GM23338 (cell line): ENCODE measurements at regions not wholly inside any gene's neighbourhood (a gene's known extent, or its start where the extent isn't known, plus 50 kb on each side); places are given as distances from the start of the nearest gene placed in this dataset.

Experiments
- ATAC-seq: fragments of 200-7000 bp; cut with Tn5 transposase; 3 replicates; pipeline ENCODE4 v1.9.1; 2020
- DNase-seq: peaks from one replicate; pipeline ENCODE4 v3.0.0-alpha.2; 2015; ENCODE audit warnings: low spot score
- H2AFZ ChIP-seq: fragments of 200-600 bp; sonication (generic); 2 replicates; pipeline ENCODE4 v1.8.0; 2016; ENCODE audit warnings: antibody characterized with exemption, mild to moderate bottlenecking, moderate library complexity
- H3F3A ChIP-seq: fragments of 200-600 bp; sonication (generic); replicated peaks from 2 replicates; pipeline ENCODE4 v1.8.0; 2017; ENCODE audit warnings: antibody characterized with exemption, mixed run types, low read depth
- H3K27ac ChIP-seq: fragments of 200-600 bp; sonication (generic); 2 replicates; pipeline ENCODE4 v1.6.1; 2016; ENCODE audit warnings: low read depth
- H3K27me3 ChIP-seq: fragments of 200-600 bp; sonication (generic); 2 replicates; pipeline ENCODE4 v1.8.0; 2016; ENCODE audit warnings: mild to moderate bottlenecking, mixed run types, moderate library complexity; ENCODE audit not compliant: insufficient read depth
- H3K36me3 ChIP-seq: fragments of 200-600 bp; sonication (generic); 2 replicates; pipeline ENCODE4 v1.8.0; 2016; ENCODE audit warnings: mild to moderate bottlenecking; ENCODE audit not compliant: insufficient read depth
- H3K4me1 ChIP-seq: fragments of 200-600 bp; sonication (generic); 2 replicates; pipeline ENCODE4 v1.8.0; 2016; ENCODE audit warnings: mild to moderate bottlenecking, moderate library complexity; ENCODE audit not compliant: insufficient read depth
- H3K4me2 ChIP-seq: fragments of 200-600 bp; sonication (generic); 2 replicates; pipeline ENCODE4 v1.7.1; 2017; ENCODE audit warnings: mixed run types
- H3K4me3 ChIP-seq: fragments of 200-600 bp; sonication (generic); 2 replicates; pipeline ENCODE4 v1.6.1; 2016; ENCODE audit warnings: mixed run types
- H3K79me2 ChIP-seq: fragments of 200-600 bp; sonication (generic); replicated peaks from 2 replicates; pipeline ENCODE4 v1.8.0; 2017; ENCODE audit warnings: mild to moderate bottlenecking; ENCODE audit not compliant: insufficient read depth
- H3K9me2 ChIP-seq: fragments of 200-600 bp; sonication (generic); 2 replicates; pipeline ENCODE4 v1.8.0; 2017; ENCODE audit not compliant: insufficient read depth
- H4K20me1 ChIP-seq: fragments of 200-600 bp; sonication (generic); replicated peaks from 2 replicates; pipeline ENCODE4 v1.8.0; 2017; ENCODE audit warnings: mild to moderate bottlenecking; ENCODE audit not compliant: insufficient read depth
- H3K27ac Mint-ChIP-seq: 2 replicates; pipeline ENCODE4 v1.8.0; 2020; ENCODE audit warnings: inconsistent platforms, mild to moderate bottlenecking, moderate library complexity, mixed read lengths
- H3K27me3 Mint-ChIP-seq: 3 replicates; pipeline ENCODE4 v1.8.0; 2022; ENCODE audit warnings: low read depth, mild to moderate bottlenecking, moderate library complexity, mixed read lengths, inconsistent platforms; ENCODE audit not compliant: insufficient read depth, poor library complexity
- H3K36me3 Mint-ChIP-seq: 3 replicates; pipeline ENCODE4 v1.8.0; 2021; ENCODE audit warnings: low read depth, mild to moderate bottlenecking, inconsistent platforms, moderate library complexity, mixed read lengths
- H3K4me1 Mint-ChIP-seq: 3 replicates; pipeline ENCODE4 v1.8.0; 2020; ENCODE audit warnings: mild to moderate bottlenecking, inconsistent platforms, mixed read lengths
- H3K4me3 Mint-ChIP-seq: 3 replicates; pipeline ENCODE4 v1.8.0; 2021; ENCODE audit warnings: moderate library complexity, mild to moderate bottlenecking, inconsistent platforms, mixed read lengths
- H3K9me3 Mint-ChIP-seq: 3 replicates; pipeline ENCODE4 v1.8.0; 2020; ENCODE audit warnings: moderate library complexity, mild to moderate bottlenecking, inconsistent platforms, mixed read lengths
- CREB1 ChIP-seq: fragments of 250-450 bp; sonication (Bioruptor Pico); IDR thresholded peaks from 2 replicates; pipeline ENCODE4 v1.5.0; 2020; ENCODE audit warnings: low read depth, mild to moderate bottlenecking, moderate library complexity
- EZH2 ChIP-seq: fragments of 200-600 bp; sonication (generic); IDR thresholded peaks from one replicate; pipeline ENCODE4 v1.8.0; 2017; ENCODE audit warnings: antibody characterized with exemption, mild to moderate bottlenecking, low read depth; ENCODE audit not compliant: unreplicated experiment
- EZH2phosphoT487 ChIP-seq: fragments of 200-600 bp; sonication (generic); IDR thresholded peaks from one replicate; pipeline ENCODE4 v1.8.1; 2018; ENCODE audit warnings: antibody characterized with exemption; ENCODE audit not compliant: unreplicated experiment
- JUNB ChIP-seq: IDR thresholded peaks from one replicate; pipeline ENCODE4 v1.6.1; 2016; ENCODE audit warnings: antibody characterized with exemption; ENCODE audit not compliant: unreplicated experiment
- NANOG ChIP-seq: IDR thresholded peaks from 2 replicates; pipeline ENCODE4 v1.6.1; 2016; ENCODE audit warnings: antibody characterized with exemption, borderline replicate concordance
- POLR2AphosphoS5 ChIP-seq: IDR thresholded peaks from 2 replicates; pipeline ENCODE4 v1.6.1; 2016; ENCODE audit warnings: antibody characterized with exemption, low read depth
- STAT1 ChIP-seq: IDR thresholded peaks from one replicate; pipeline ENCODE4 v1.6.1; 2016; ENCODE audit warnings: antibody characterized with exemption; ENCODE audit not compliant: unreplicated experiment
- ZNF114 ChIP-seq: fragments of 250-450 bp; sonication (Bioruptor Pico); IDR thresholded peaks from 2 replicates; pipeline ENCODE4 v1.5.0; 2020; ENCODE audit warnings: mild to moderate bottlenecking, moderate library complexity
- ZNF331 ChIP-seq: fragments of 250-450 bp; sonication (Bioruptor Pico); IDR thresholded peaks from 2 replicates; pipeline ENCODE4 v1.5.0; 2020; ENCODE audit warnings: low read depth, mild to moderate bottlenecking, moderate library complexity
- TF ChIP-seq, protein P1 (sequence below): IDR thresholded peaks from 2 replicates; pipeline ENCODE4 v1.6.1; 2016; ENCODE audit warnings: antibody characterized with exemption
- TF ChIP-seq, protein P2 (sequence below): fragments of 250-450 bp; sonication (Bioruptor Pico); IDR thresholded peaks from 2 replicates; pipeline ENCODE4 v1.5.0; 2020; ENCODE audit warnings: mild to moderate bottlenecking, moderate library complexity
- TF ChIP-seq, protein P3 (sequence below), 2 experiments: fragments of 200-600 bp in 1 of 2; sonication (generic) in 1 of 2; conservative IDR thresholded peaks; 2 replicates each; pipeline versions ENCODE4 v1.5.1 to v1.6.1; 2016 to 2017; ENCODE audit warnings: antibody characterized with exemption in 2 of 2, low read depth in 2 of 2, mild to moderate bottlenecking in 2 of 2, moderate library complexity in 1 of 2
- TF ChIP-seq, protein P4 (sequence below): IDR thresholded peaks from one replicate; pipeline ENCODE4 v1.6.1; 2018; ENCODE audit warnings: antibody characterized with exemption; ENCODE audit not compliant: unreplicated experiment

DNA sequence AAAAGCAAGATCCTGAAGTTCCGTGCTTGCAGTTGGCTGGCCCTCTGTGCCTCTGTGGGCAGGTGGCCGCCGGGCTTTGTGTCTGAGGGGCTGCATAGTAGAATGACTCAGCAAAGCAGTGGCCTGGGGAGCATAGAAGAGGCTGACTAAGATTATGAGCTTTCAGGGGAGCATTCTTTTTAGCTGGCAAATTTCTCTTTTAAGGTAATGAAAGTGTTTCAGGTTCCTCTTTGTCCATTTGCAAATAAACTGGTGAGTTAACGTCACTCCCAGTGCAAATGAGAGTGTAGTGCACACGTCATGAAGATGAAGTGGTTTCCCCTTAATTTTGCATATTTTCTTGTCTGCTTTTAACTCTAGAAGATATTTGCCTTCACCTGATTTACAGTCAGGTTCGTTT is 98.6 kb downstream of the BCL2L11 start:
- no peaks in the 10 kb centered on the region for H3K79me2 ChIP-seq
- no peak overlapping the region for H3K4me2 ChIP-seq
- TF ChIP-seq, protein P1, sequence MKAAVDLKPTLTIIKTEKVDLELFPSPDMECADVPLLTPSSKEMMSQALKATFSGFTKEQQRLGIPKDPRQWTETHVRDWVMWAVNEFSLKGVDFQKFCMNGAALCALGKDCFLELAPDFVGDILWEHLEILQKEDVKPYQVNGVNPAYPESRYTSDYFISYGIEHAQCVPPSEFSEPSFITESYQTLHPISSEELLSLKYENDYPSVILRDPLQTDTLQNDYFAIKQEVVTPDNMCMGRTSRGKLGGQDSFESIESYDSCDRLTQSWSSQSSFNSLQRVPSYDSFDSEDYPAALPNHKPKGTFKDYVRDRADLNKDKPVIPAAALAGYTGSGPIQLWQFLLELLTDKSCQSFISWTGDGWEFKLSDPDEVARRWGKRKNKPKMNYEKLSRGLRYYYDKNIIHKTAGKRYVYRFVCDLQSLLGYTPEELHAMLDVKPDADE: no peak
- TF ChIP-seq, protein P2, sequence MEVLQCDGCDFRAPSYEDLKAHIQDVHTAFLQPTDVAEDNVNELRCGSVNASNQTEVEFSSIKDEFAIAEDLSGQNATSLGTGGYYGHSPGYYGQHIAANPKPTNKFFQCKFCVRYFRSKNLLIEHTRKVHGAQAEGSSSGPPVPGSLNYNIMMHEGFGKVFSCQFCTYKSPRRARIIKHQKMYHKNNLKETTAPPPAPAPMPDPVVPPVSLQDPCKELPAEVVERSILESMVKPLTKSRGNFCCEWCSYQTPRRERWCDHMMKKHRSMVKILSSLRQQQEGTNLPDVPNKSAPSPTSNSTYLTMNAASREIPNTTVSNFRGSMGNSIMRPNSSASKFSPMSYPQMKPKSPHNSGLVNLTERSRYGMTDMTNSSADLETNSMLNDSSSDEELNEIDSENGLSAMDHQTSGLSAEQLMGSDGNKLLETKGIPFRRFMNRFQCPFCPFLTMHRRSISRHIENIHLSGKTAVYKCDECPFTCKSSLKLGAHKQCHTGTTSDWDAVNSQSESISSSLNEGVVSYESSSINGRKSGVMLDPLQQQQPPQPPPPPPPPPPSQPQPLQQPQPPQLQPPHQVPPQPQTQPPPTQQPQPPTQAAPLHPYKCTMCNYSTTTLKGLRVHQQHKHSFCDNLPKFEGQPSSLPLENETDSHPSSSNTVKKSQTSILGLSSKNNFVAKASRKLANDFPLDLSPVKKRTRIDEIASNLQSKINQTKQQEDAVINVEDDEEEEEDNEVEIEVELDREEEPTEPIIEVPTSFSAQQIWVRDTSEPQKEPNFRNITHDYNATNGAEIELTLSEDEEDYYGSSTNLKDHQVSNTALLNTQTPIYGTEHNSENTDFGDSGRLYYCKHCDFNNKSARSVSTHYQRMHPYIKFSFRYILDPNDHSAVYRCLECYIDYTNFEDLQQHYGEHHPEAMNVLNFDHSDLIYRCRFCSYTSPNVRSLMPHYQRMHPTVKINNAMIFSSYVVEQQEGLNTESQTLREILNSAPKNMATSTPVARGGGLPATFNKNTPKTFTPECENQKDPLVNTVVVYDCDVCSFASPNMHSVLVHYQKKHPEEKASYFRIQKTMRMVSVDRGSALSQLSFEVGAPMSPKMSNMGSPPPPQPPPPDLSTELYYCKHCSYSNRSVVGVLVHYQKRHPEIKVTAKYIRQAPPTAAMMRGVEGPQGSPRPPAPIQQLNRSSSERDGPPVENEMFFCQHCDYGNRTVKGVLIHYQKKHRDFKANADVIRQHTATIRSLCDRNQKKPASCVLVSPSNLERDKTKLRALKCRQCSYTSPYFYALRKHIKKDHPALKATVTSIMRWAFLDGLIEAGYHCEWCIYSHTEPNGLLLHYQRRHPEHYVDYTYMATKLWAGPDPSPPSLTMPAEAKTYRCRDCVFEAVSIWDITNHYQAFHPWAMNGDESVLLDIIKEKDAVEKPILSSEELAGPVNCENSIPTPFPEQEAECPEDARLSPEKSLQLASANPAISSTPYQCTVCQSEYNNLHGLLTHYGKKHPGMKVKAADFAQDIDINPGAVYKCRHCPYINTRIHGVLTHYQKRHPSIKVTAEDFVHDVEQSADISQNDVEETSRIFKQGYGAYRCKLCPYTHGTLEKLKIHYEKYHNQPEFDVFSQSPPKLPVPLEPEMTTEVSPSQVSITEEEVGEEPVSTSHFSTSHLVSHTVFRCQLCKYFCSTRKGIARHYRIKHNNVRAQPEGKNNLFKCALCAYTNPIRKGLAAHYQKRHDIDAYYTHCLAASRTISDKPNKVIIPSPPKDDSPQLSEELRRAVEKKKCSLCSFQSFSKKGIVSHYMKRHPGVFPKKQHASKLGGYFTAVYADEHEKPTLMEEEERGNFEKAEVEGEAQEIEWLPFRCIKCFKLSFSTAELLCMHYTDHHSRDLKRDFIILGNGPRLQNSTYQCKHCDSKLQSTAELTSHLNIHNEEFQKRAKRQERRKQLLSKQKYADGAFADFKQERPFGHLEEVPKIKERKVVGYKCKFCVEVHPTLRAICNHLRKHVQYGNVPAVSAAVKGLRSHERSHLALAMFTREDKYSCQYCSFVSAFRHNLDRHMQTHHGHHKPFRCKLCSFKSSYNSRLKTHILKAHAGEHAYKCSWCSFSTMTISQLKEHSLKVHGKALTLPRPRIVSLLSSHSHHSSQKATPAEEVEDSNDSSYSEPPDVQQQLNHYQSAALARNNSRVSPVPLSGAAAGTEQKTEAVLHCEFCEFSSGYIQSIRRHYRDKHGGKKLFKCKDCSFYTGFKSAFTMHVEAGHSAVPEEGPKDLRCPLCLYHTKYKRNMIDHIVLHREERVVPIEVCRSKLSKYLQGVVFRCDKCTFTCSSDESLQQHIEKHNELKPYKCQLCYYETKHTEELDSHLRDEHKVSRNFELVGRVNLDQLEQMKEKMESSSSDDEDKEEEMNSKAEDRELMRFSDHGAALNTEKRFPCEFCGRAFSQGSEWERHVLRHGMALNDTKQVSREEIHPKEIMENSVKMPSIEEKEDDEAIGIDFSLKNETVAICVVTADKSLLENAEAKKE: no peak
- TF ChIP-seq EZH2phosphoT487 (no peak), NANOG (no peak), ZNF331 (CRISPR knock-in tag) (no peak), STAT1 (no peak), POLR2AphosphoS5 (no peak), CREB1 (CRISPR knock-in tag) (no peak), EZH2 (no peak), ZNF114 (CRISPR knock-in tag) (no peak), JUNB (no peak)
- TF ChIP-seq, protein P3, sequence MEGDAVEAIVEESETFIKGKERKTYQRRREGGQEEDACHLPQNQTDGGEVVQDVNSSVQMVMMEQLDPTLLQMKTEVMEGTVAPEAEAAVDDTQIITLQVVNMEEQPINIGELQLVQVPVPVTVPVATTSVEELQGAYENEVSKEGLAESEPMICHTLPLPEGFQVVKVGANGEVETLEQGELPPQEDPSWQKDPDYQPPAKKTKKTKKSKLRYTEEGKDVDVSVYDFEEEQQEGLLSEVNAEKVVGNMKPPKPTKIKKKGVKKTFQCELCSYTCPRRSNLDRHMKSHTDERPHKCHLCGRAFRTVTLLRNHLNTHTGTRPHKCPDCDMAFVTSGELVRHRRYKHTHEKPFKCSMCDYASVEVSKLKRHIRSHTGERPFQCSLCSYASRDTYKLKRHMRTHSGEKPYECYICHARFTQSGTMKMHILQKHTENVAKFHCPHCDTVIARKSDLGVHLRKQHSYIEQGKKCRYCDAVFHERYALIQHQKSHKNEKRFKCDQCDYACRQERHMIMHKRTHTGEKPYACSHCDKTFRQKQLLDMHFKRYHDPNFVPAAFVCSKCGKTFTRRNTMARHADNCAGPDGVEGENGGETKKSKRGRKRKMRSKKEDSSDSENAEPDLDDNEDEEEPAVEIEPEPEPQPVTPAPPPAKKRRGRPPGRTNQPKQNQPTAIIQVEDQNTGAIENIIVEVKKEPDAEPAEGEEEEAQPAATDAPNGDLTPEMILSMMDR (conservative IDR thresholded peaks at IDR 0.05; ENCODE audit: low read depth in 2 of 2): no peak
- TF ChIP-seq, protein P4, sequence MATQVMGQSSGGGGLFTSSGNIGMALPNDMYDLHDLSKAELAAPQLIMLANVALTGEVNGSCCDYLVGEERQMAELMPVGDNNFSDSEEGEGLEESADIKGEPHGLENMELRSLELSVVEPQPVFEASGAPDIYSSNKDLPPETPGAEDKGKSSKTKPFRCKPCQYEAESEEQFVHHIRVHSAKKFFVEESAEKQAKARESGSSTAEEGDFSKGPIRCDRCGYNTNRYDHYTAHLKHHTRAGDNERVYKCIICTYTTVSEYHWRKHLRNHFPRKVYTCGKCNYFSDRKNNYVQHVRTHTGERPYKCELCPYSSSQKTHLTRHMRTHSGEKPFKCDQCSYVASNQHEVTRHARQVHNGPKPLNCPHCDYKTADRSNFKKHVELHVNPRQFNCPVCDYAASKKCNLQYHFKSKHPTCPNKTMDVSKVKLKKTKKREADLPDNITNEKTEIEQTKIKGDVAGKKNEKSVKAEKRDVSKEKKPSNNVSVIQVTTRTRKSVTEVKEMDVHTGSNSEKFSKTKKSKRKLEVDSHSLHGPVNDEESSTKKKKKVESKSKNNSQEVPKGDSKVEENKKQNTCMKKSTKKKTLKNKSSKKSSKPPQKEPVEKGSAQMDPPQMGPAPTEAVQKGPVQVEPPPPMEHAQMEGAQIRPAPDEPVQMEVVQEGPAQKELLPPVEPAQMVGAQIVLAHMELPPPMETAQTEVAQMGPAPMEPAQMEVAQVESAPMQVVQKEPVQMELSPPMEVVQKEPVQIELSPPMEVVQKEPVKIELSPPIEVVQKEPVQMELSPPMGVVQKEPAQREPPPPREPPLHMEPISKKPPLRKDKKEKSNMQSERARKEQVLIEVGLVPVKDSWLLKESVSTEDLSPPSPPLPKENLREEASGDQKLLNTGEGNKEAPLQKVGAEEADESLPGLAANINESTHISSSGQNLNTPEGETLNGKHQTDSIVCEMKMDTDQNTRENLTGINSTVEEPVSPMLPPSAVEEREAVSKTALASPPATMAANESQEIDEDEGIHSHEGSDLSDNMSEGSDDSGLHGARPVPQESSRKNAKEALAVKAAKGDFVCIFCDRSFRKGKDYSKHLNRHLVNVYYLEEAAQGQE: no peak
- DNase-seq: peak; percentile 46
- no peaks in the 10 kb centered on the region for H3F3A ChIP-seq
- Mint-ChIP-seq H3K9me3 (peaks cover 32% of the 10 kb centered on the region), H3K27ac (peak overlapping the region; percentile 91; the same call in 1 of the 2 replicates), H3K36me3 (peaks cover 13% of the 10 kb centered on the region; the same call in 2 of the 3 replicates), H3K4me1 (peaks cover 9% of the 10 kb centered on the region), H3K4me3 (no peak overlapping the region), H3K27me3 (no peaks in the 10 kb centered on the region)
- no peaks in the 10 kb centered on the region for H3K9me2 ChIP-seq
- no peaks in the 10 kb centered on the region for H3K27me3 ChIP-seq
- H3K36me3 ChIP-seq: no peaks in the 10 kb centered on the region; the same call in 1 of the 2 replicates
- no peak overlapping the region for H3K27ac ChIP-seq
- H2AFZ ChIP-seq: no peak overlapping the region
- ATAC-seq: peak; percentile 90
- H3K4me3 ChIP-seq: no peak overlapping the region
- no peaks in the 10 kb centered on the region for H3K4me1 ChIP-seq
- H4K20me1 ChIP-seq: no peaks in the 10 kb centered on the region
